ENCODE measurements at regions not wholly inside any gene's neighbourhood (a gene's known extent, or its start where the extent isn't known, plus 50 kb on each side); places are given as distances from the start of the nearest gene placed in this dataset.
"Not testable (repeated sequence)": the region's sequence is repeated elsewhere in the genome, so short reads cannot be mapped to it uniquely, and the experiment has no call there.

- Histone ChIP-seq H3K9ac (ENCODE audit: low read depth in 1 of 2, low read length in 2 of 2) (no peak overlapping the region), H3K27ac (ENCODE audit: low read depth in 2 of 2, low read length in 2 of 2) (no peak overlapping the region), H3K4me3 (ENCODE audit: low read length in 2 of 2) (no peak overlapping the region), H3K36me3 (ENCODE audit: control insufficient read depth in 2 of 2, insufficient read depth in 2 of 2, low read length in 2 of 2) (no peaks in the 10 kb centered on the region), H3K9me3 (ENCODE audit: control insufficient read depth in 2 of 2, low read length in 2 of 2) (no peaks in the 10 kb centered on the region), H3K27me3 (ENCODE audit: control insufficient read depth in 2 of 2, insufficient read depth in 2 of 2, low read length in 2 of 2) (no peaks in the 10 kb centered on the region), H3K4me1 (ENCODE audit: control insufficient read depth in 2 of 2, insufficient read depth in 2 of 2, low read length in 2 of 2) (peaks cover 0 to 10% of the 10 kb centered on the region in 2 donors)
Observed at GRCh38 chr2:150207979-150208378, 279.5 kb downstream of the RND3 start.

GRCh38 chr2:150204451-150204850 is 283.0 kb downstream of the RND3 start:
- no peaks in the 10 kb centered on the region for H3K9me3 ChIP-seq (ENCODE audit: control insufficient read depth in 2 of 2, low read length in 2 of 2)
- H3K9ac ChIP-seq (ENCODE audit: low read depth in 1 of 2, low read length in 2 of 2): no peak overlapping the region
- H3K4me1 ChIP-seq (ENCODE audit: control insufficient read depth in 2 of 2, insufficient read depth in 2 of 2, low read length in 2 of 2): peaks cover 0 to 4% of the 10 kb centered on the region in 2 donors
- no peaks in the 10 kb centered on the region for H3K36me3 ChIP-seq (ENCODE audit: control insufficient read depth in 2 of 2, insufficient read depth in 2 of 2, low read length in 2 of 2)
- no peak overlapping the region for H3K27ac ChIP-seq (ENCODE audit: low read depth in 2 of 2, low read length in 2 of 2)
- H3K4me3 ChIP-seq (ENCODE audit: low read length in 2 of 2): no peak overlapping the region
- no peaks in the 10 kb centered on the region for H3K27me3 ChIP-seq (ENCODE audit: control insufficient read depth in 2 of 2, insufficient read depth in 2 of 2, low read length in 2 of 2)

- not testable (repeated sequence) for H3K4me3 ChIP-seq (ENCODE audit: low read length in 2 of 2); H3K9me3 ChIP-seq (ENCODE audit: control insufficient read depth in 2 of 2, low read length in 2 of 2); H3K4me1 ChIP-seq (ENCODE audit: control insufficient read depth in 2 of 2, insufficient read depth in 2 of 2, low read length in 2 of 2); H3K9ac ChIP-seq (ENCODE audit: low read depth in 1 of 2, low read length in 2 of 2); H3K27me3 ChIP-seq (ENCODE audit: control insufficient read depth in 2 of 2, insufficient read depth in 2 of 2, low read length in 2 of 2); H3K36me3 ChIP-seq (ENCODE audit: control insufficient read depth in 2 of 2, insufficient read depth in 2 of 2, low read length in 2 of 2); H3K27ac ChIP-seq (ENCODE audit: low read depth in 2 of 2, low read length in 2 of 2)
Observed at GRCh38 chr2:150194816-150195215, 292.7 kb downstream of the RND3 start.

- H3K9ac ChIP-seq (ENCODE audit: low read depth in 1 of 2, low read length in 2 of 2): no peak overlapping the region
- no peak overlapping the region for H3K27ac ChIP-seq (ENCODE audit: low read depth in 2 of 2, low read length in 2 of 2)
- no peak overlapping the region for H3K4me3 ChIP-seq (ENCODE audit: low read length in 2 of 2)
- H3K4me1 ChIP-seq (ENCODE audit: control insufficient read depth in 2 of 2, insufficient read depth in 2 of 2, low read length in 2 of 2): peaks cover 0 to 2% of the 10 kb centered on the region in 2 donors
- H3K9me3 ChIP-seq (ENCODE audit: control insufficient read depth in 2 of 2, low read length in 2 of 2): no peaks in the 10 kb centered on the region
- H3K36me3 ChIP-seq (ENCODE audit: control insufficient read depth in 2 of 2, insufficient read depth in 2 of 2, low read length in 2 of 2): no peaks in the 10 kb centered on the region
- H3K27me3 ChIP-seq (ENCODE audit: control insufficient read depth in 2 of 2, insufficient read depth in 2 of 2, low read length in 2 of 2): no peaks in the 10 kb centered on the region
Observed at GRCh38 chr2:150192701-150193100, 294.8 kb downstream of the RND3 start.

GRCh38 chr2:150191349-150191748 is 296.1 kb downstream of the RND3 start:
- Histone ChIP-seq H3K27me3 (ENCODE audit: control insufficient read depth in 2 of 2, insufficient read depth in 2 of 2, low read length in 2 of 2) (no peaks in the 10 kb centered on the region), H3K27ac (ENCODE audit: low read depth in 2 of 2, low read length in 2 of 2) (no peak overlapping the region), H3K9ac (ENCODE audit: low read depth in 1 of 2, low read length in 2 of 2) (no peak overlapping the region), H3K4me1 (ENCODE audit: control insufficient read depth in 2 of 2, insufficient read depth in 2 of 2, low read length in 2 of 2) (peaks cover 0 to 2% of the 10 kb centered on the region in 2 donors), H3K36me3 (ENCODE audit: control insufficient read depth in 2 of 2, insufficient read depth in 2 of 2, low read length in 2 of 2) (no peaks in the 10 kb centered on the region), H3K4me3 (ENCODE audit: low read length in 2 of 2) (no peak overlapping the region), H3K9me3 (ENCODE audit: control insufficient read depth in 2 of 2, low read length in 2 of 2) (no peaks in the 10 kb centered on the region)

GRCh38 chr2:150190546-150190945 is 296.9 kb downstream of the RND3 start:
- no peaks in the 10 kb centered on the region for H3K36me3 ChIP-seq (ENCODE audit: control insufficient read depth in 2 of 2, insufficient read depth in 2 of 2, low read length in 2 of 2)
- H3K27ac ChIP-seq (ENCODE audit: low read depth in 2 of 2, low read length in 2 of 2): no peak overlapping the region
- no peaks in the 10 kb centered on the region for H3K9me3 ChIP-seq (ENCODE audit: control insufficient read depth in 2 of 2, low read length in 2 of 2)
- no peak overlapping the region for H3K4me3 ChIP-seq (ENCODE audit: low read length in 2 of 2)
- H3K9ac ChIP-seq (ENCODE audit: low read depth in 1 of 2, low read length in 2 of 2): no peak overlapping the region
- H3K27me3 ChIP-seq (ENCODE audit: control insufficient read depth in 2 of 2, insufficient read depth in 2 of 2, low read length in 2 of 2): no peaks in the 10 kb centered on the region
- peaks cover 0 to 2% of the 10 kb centered on the region in 2 donors for H3K4me1 ChIP-seq (ENCODE audit: control insufficient read depth in 2 of 2, insufficient read depth in 2 of 2, low read length in 2 of 2)

- Histone ChIP-seq H3K36me3 (ENCODE audit: control insufficient read depth in 2 of 2, insufficient read depth in 2 of 2, low read length in 2 of 2) (no peaks in the 10 kb centered on the region), H3K9me3 (ENCODE audit: control insufficient read depth in 2 of 2, low read length in 2 of 2) (no peaks in the 10 kb centered on the region), H3K27me3 (ENCODE audit: control insufficient read depth in 2 of 2, insufficient read depth in 2 of 2, low read length in 2 of 2) (no peaks in the 10 kb centered on the region), H3K9ac (ENCODE audit: low read depth in 1 of 2, low read length in 2 of 2) (no peak overlapping the region), H3K4me3 (ENCODE audit: low read length in 2 of 2) (no peak overlapping the region), H3K27ac (ENCODE audit: low read depth in 2 of 2, low read length in 2 of 2) (no peak overlapping the region), H3K4me1 (ENCODE audit: control insufficient read depth in 2 of 2, insufficient read depth in 2 of 2, low read length in 2 of 2) (peaks cover 0 to 2% of the 10 kb centered on the region in 2 donors)
Observed at GRCh38 chr2:150188800-150189199, 298.7 kb downstream of the RND3 start.

GRCh38 chr2:150188177-150188576 is 299.3 kb downstream of the RND3 start:
- Histone ChIP-seq H3K36me3 (ENCODE audit: control insufficient read depth in 2 of 2, insufficient read depth in 2 of 2, low read length in 2 of 2) (no peaks in the 10 kb centered on the region), H3K4me3 (ENCODE audit: low read length in 2 of 2) (no peak overlapping the region), H3K27me3 (ENCODE audit: control insufficient read depth in 2 of 2, insufficient read depth in 2 of 2, low read length in 2 of 2) (no peaks in the 10 kb centered on the region), H3K27ac (ENCODE audit: low read depth in 2 of 2, low read length in 2 of 2) (no peak overlapping the region), H3K9ac (ENCODE audit: low read depth in 1 of 2, low read length in 2 of 2) (no peak overlapping the region), H3K9me3 (ENCODE audit: control insufficient read depth in 2 of 2, low read length in 2 of 2) (no peaks in the 10 kb centered on the region), H3K4me1 (ENCODE audit: control insufficient read depth in 2 of 2, insufficient read depth in 2 of 2, low read length in 2 of 2) (peaks cover 0 to 2% of the 10 kb centered on the region in 2 donors)

GRCh38 chr2:150182566-150183235 is 304.8 kb downstream of the RND3 start:
- Histone ChIP-seq H3K9me3 (ENCODE audit: control insufficient read depth in 2 of 2, low read length in 2 of 2) (no peaks in the 10 kb centered on the region), H3K27ac (ENCODE audit: low read depth in 2 of 2, low read length in 2 of 2) (no peak overlapping the region), H3K27me3 (ENCODE audit: control insufficient read depth in 2 of 2, insufficient read depth in 2 of 2, low read length in 2 of 2) (no peaks in the 10 kb centered on the region), H3K36me3 (ENCODE audit: control insufficient read depth in 2 of 2, insufficient read depth in 2 of 2, low read length in 2 of 2) (no peaks in the 10 kb centered on the region), H3K4me1 (ENCODE audit: control insufficient read depth in 2 of 2, insufficient read depth in 2 of 2, low read length in 2 of 2) (no peaks in the 10 kb centered on the region), H3K4me3 (ENCODE audit: low read length in 2 of 2) (no peak overlapping the region), H3K9ac (ENCODE audit: low read depth in 1 of 2, low read length in 2 of 2) (no peak overlapping the region)

- no peaks in the 10 kb centered on the region for H3K36me3 ChIP-seq (ENCODE audit: control insufficient read depth in 2 of 2, insufficient read depth in 2 of 2, low read length in 2 of 2)
- H3K4me1 ChIP-seq (ENCODE audit: control insufficient read depth in 2 of 2, insufficient read depth in 2 of 2, low read length in 2 of 2): peaks cover 2 to 5% of the 10 kb centered on the region in 2 donors
- H3K4me3 ChIP-seq (ENCODE audit: low read length in 2 of 2): no peak overlapping the region
- H3K27ac ChIP-seq (ENCODE audit: low read depth in 2 of 2, low read length in 2 of 2): no peak overlapping the region
- H3K9me3 ChIP-seq (ENCODE audit: control insufficient read depth in 2 of 2, low read length in 2 of 2): no peaks in the 10 kb centered on the region
- no peak overlapping the region for H3K9ac ChIP-seq (ENCODE audit: low read depth in 1 of 2, low read length in 2 of 2)
- H3K27me3 ChIP-seq (ENCODE audit: control insufficient read depth in 2 of 2, insufficient read depth in 2 of 2, low read length in 2 of 2): no peaks in the 10 kb centered on the region
Observed at GRCh38 chr2:150178591-150178990, 308.9 kb downstream of the RND3 start.
